CD4-positive, alpha-beta T cell treated with Interleukin-17A for 4 hours (primary cell): ENCODE measurements at regions not wholly inside any gene's neighbourhood (a gene's known extent, or its start where the extent isn't known, plus 50 kb on each side); places are given as distances from the start of the nearest gene placed in this dataset.
"Not testable (repeated sequence)": the region's sequence is repeated elsewhere in the genome, so short reads cannot be mapped to it uniquely, and the experiment has no call there.

Experiments used
- DNase-seq: peaks from one replicate; pipeline ENCODE4 v3.0.0-alpha.2; 2020; ENCODE audit warnings: mixed read lengths

- DNase-seq, result no peak
Measured at GRCh38 chr5:107063511-107063910, 607.2 kb downstream of the EFNA5 start.

GRCh38 chr5:107058803-107059202 lies 611.9 kb downstream of the EFNA5 start:
- DNase-seq, result no peak

GRCh38 chr5:107058235-107058634 lies 612.5 kb downstream of the EFNA5 start:
- DNase-seq, result no peak

GRCh38 chr5:107056278-107056677 lies 614.5 kb downstream of the EFNA5 start:
- no peak for DNase-seq

- DNase-seq, result no peak
Measured at GRCh38 chr5:107047048-107047447, 623.7 kb downstream of the EFNA5 start.

DNA sequence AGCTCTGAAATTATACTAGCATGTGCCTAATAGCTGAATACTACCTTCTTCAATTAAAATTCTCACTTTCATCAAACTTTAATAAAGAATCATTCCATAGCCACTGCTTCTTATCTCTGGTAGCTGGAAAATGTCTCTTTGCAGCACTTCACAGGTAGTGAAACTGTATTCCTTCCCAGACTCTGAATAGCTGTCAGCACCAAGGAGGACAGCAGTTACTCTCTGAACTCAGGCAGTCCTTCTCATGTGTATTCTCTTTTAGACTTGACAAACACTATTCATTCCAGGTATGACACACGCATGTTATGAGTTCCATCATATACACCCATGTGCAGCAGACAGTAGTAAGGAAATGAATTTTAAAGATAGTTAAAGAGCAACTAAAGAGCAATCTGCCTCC lies 627.1 kb downstream of the EFNA5 start:
- no peak for DNase-seq

GRCh38 chr5:107040907-107041306 lies 629.8 kb downstream of the EFNA5 start:
- DNase-seq, result no peak

DNA sequence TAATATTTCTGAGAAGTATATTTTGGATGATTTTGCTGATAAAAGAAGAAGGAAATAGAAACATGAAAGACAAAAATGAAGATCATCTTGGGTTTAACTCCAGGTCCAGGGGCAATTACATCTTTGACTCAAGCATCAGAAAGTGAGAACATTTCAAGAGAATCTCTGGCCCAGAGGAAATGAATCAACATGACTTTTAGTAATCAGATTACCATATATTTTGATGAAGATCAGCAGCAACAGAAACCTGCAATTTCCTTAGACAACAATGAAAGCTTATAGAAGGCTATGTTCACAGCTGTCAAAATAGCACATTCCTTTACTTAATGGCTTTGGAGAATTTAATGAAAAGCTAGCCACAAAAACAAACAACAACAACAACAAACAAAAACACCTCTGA lies 638.1 kb downstream of the EFNA5 start:
- no peak for DNase-seq

GRCh38 chr5:107028938-107029337 lies 641.8 kb downstream of the EFNA5 start:
- DNase-seq, result no peak

GRCh38 chr5:107025712-107026497 lies 644.8 kb downstream of the EFNA5 start:
- DNase-seq, result no peak

DNA sequence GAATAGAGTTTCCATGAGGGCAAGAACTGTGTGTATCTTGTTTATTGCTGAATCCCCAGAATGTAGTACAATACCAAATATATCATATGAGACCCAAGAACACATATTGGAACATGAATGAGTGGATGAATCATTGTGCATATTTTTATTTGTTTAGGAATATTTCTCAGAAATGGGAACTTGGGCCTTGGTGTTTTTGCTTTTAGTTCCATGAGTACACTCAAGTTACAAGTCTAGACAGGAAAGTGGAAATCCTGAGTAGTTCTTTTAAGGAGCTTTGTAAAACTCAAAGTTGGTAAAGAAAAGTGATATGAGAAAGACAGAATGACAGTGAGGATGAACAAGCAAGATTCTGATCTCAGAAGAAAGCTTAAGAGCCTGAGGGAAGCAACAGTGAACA lies 647.0 kb downstream of the EFNA5 start:
- no peak for DNase-seq

GRCh38 chr5:107021575-107021974 lies 649.2 kb downstream of the EFNA5 start:
- no peak for DNase-seq

GRCh38 chr5:107020626-107021025 lies 650.1 kb downstream of the EFNA5 start:
- no peak for DNase-seq

GRCh38 chr5:107017616-107018015 lies 653.1 kb downstream of the EFNA5 start:
- no peak for DNase-seq

GRCh38 chr5:107012371-107012770 lies 658.4 kb downstream of the EFNA5 start:
- DNase-seq, result no peak

- no peak for DNase-seq
Measured at GRCh38 chr5:107011605-107012004, 659.1 kb downstream of the EFNA5 start.

DNA sequence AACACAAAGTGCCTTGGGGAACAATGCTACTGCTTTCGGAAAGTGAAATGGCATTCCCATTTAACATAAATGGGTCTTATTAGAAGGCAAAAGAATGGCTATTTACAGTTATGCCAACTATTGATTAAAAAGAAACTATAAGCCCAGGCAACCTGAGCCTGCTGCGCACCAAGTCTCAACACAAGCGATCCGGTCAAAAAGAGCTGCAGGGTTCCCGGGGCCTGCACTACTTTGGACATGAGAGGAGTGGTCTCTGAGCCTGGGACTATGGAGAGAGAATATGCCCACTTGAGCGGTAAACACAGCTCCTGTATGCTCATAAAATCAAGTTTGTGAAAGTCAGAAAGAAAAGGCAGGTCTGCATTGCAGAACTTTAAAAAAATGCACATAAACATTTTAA lies 660.7 kb downstream of the EFNA5 start:
- no peak for DNase-seq

DNA sequence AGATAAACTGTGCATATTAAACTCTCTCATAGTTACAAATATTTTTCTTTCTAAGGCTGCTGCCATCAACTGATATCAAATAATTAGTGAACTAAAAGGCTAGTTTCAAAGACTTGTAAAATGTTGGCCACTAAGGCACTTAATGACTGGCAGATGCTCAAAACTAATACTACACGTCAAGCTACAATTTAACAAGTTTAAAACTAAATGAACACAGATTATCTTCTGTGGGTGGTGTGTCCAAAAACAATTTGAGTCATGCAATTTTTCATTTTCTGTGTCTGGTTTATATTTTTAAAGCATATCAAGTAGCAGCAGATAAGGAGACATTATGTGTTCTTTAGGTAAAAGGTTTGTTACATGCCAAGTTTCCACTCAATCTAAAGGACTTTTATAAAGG lies 665.1 kb downstream of the EFNA5 start:
- no peak for DNase-seq

DNA sequence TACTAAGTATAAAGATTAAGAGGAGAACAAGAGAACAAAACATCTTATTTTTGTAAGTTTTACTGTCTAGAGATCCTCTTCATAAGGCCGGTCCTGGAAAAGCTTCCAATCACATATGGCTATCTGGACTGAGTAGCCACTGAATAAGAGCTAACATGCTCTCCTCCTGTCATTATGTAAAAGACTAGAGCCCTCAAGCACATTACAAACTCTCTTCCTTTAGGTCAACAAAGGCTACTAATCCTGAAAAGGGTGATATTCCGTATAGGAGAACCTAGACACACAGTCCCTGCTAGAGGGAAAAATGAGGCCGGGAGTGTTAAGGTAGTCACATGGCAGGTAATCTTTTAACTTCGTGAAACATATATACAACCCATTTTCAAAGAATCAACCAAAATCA lies 665.6 kb downstream of the EFNA5 start:
- no peak for DNase-seq

- no peak for DNase-seq
Measured at GRCh38 chr5:107002115-107002514, 668.6 kb downstream of the EFNA5 start.

- not testable (repeated sequence) for DNase-seq
Measured at GRCh38 chr5:106999506-106999905, 671.2 kb downstream of the EFNA5 start.

DNA sequence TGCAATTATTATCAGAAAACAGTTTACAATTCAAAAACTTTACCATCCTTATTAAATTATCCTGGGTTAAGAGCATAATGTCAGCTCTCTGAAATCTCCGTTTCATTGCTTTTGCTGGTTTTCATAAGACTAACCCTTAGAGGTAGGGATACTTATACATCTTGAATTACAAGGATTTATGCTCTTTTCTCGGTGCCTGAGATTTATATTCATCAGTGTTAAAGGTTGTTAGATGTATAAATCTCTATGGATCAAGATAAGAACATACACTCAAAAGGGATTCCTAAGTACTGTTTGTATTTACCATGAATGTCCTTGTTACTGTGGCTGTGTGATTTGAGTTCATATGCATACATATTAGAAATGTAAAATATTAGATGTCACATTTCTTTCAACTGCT lies 684.7 kb downstream of the EFNA5 start:
- no peak for DNase-seq

GRCh38 chr5:106985174-106985573 lies 685.6 kb downstream of the EFNA5 start:
- DNase-seq, result no peak

DNA sequence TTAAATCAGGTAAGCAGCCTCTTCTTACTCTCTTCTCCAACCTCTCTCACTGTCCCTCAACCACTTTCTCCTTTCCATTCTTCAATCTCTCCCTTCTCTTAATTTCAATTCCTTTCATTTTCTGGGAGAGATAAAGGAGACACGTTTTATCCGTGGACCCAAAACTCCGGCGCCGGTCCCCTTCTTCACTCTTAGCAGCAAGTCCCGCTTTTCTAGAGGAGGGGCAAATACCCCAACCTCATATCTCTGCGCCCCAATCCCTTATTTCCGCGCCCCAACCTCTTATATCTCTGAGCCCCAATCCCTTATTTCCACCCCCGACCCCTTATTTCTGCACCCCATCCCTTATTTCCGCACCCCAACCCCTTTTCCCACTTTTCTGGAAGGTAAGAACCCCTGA lies 691.6 kb downstream of the EFNA5 start:
- DNase-seq, result not testable (repeated sequence)

- DNase-seq, result not testable (repeated sequence)
Measured at GRCh38 chr5:106978582-106979165, 692.1 kb downstream of the EFNA5 start.
